HepG2 (cell line): ENCODE measurements at regions not wholly inside any gene's neighbourhood (a gene's known extent, or its start where the extent isn't known, plus 50 kb on each side); places are given as distances from the start of the nearest gene placed in this dataset.
A peak's percentile ranks its signal among the peaks of the same experiment; 100 is the strongest.

Experiments
- ATAC-seq: fragments of 200-7000 bp; cut with Tn5 transposase; 3 replicates; pipeline ENCODE4 v1.9.1; 2020; ENCODE audit warnings: mild to moderate bottlenecking, moderate library complexity
- BruUV-seq: library from RNA; stranded (reverse); fragments of 400-500 nt; replicated peaks from 2 replicates; lab custom pipeline; 2021; lab: Mats Ljungman, UMichigan
- CTCF ChIA-PET: fragments of 300-600 bp; formaldehyde crosslinking; extraction: SDS; loops from one replicate; lab custom pipeline; 2021; ENCODE audit warnings: low total read pairs, inconsistent platforms, low intra/inter-chr PET ratio; lab: Yijun Ruan, JAX
- POLR2A ChIA-PET: fragments of 350-600 bp; sonication (Branson Sonifier 250); formaldehyde crosslinking; loops from one replicate; lab custom pipeline; 2020; ENCODE audit warnings: antibody characterized with exemption, inconsistent platforms; lab: Yijun Ruan, JAX
- DNase-seq: peaks from one replicate; pipeline ENCODE4 v3.0.0-alpha.2; 2015; ENCODE audit warnings: low spot score
- FAIRE-seq: peaks from 3 replicates; lab custom pipeline; 2011; peaks lifted over from hg19 to GRCh38; lab: Jason Lieb, UNC
- H2AFZ ChIP-seq: one replicate; pipeline ENCODE4 v1.6.1; 2011; ENCODE audit warnings: low read length, inconsistent platforms
- H3K27ac ChIP-seq: fragments of 300-600 bp; 3 replicates; pipeline ENCODE4 v1.8.0; 2011; ENCODE audit warnings: mixed run types, mild to moderate bottlenecking, mixed read lengths, low read length, inconsistent platforms; ENCODE audit not compliant: insufficient read depth; ENCODE audit errors: extremely low read length
- H3K27me3 ChIP-seq, 2 experiments: fragments of 200-600 bp in 1 of 2; 2 replicates in 1 of 2; 3 replicates in 1 of 2; pipeline versions ENCODE4 v1.6.0 to v1.8.0; 2011; ENCODE audit warnings: low read length in 2 of 2, mild to moderate bottlenecking in 2 of 2, moderate library complexity in 2 of 2, inconsistent platforms in 1 of 2; ENCODE audit not compliant: insufficient read depth in 2 of 2, control insufficient read depth in 1 of 2
- H3K36me3 ChIP-seq, 2 experiments: fragments of 200-600 bp in 1 of 2; replicated peaks in 1 of 2; 2 replicates in 1 of 2; 3 replicates in 1 of 2; pipeline versions ENCODE4 v1.5.1 to v1.8.0; 2011; ENCODE audit warnings: low read length in 2 of 2, inconsistent platforms in 1 of 2; ENCODE audit not compliant: insufficient read depth in 2 of 2, control insufficient read depth in 1 of 2
- H3K4me1 ChIP-seq: 2 replicates; pipeline ENCODE4 v1.5.1; 2012; ENCODE audit warnings: low read length, inconsistent platforms; ENCODE audit not compliant: insufficient read depth
- H3K4me2 ChIP-seq: 2 replicates; pipeline ENCODE4 v1.6.0; 2011; ENCODE audit warnings: low read depth, low read length, inconsistent platforms
- H3K4me3 ChIP-seq, 3 experiments: fragments of 200-600 bp in 1 of 3; sonication (generic), shearing (Covaris generic) in 1 of 3; replicated peaks in 1 of 3; 2 replicates each; pipeline ENCODE4 v1.5.1; 2011 to 2016; ENCODE audit warnings: low read length in 3 of 3, inconsistent platforms in 2 of 3, low read depth in 2 of 3, mild to moderate bottlenecking in 2 of 3, control low read depth in 1 of 3, mixed read lengths in 1 of 3; ENCODE audit not compliant: insufficient read depth in 1 of 3
- H3K79me2 ChIP-seq: one replicate; pipeline ENCODE4 v1.6.1; 2011; ENCODE audit warnings: low read length, inconsistent platforms; ENCODE audit not compliant: insufficient read depth
- H3K9ac ChIP-seq: 2 replicates; pipeline ENCODE4 v1.6.0; 2011; ENCODE audit warnings: mild to moderate bottlenecking, low read depth, low read length, inconsistent platforms; ENCODE audit not compliant: insufficient read depth
- H3K9me3 ChIP-seq: 2 replicates; pipeline ENCODE4 v1.5.1; 2012; ENCODE audit warnings: mild to moderate bottlenecking, low read length
- H4K20me1 ChIP-seq: 2 replicates; pipeline ENCODE4 v1.6.0; 2011; ENCODE audit warnings: inconsistent platforms, mild to moderate bottlenecking, low read length, moderate library complexity; ENCODE audit not compliant: insufficient read depth
- ATF7 ChIP-seq, 2 experiments: fragments of 450-650 bp in 1 of 2; sonication (generic) in 1 of 2; formaldehyde crosslinking in 1 of 2; IDR thresholded peaks; 2 replicates each; pipeline versions ENCODE4 v1.4.0 to v1.6.1; 2016 to 2020; ENCODE audit warnings: antibody characterized with exemption in 1 of 2, mild to moderate bottlenecking in 1 of 2, missing genetic modification reagents in 1 of 2
- KDM6A ChIP-seq: IDR thresholded peaks from 2 replicates; pipeline ENCODE4 v1.6.1; 2016; ENCODE audit warnings: low read depth
- REPIN1 ChIP-seq: sonication (generic); formaldehyde crosslinking; IDR thresholded peaks from 2 replicates; pipeline ENCODE4 v1.8.0; 2022; ENCODE audit warnings: missing genetic modification reagents, low read depth, mild to moderate bottlenecking, borderline replicate concordance
- ZC3H4 ChIP-seq: sonication (generic); formaldehyde crosslinking; IDR thresholded peaks from 2 replicates; pipeline ENCODE4 v1.4.0; 2020; ENCODE audit warnings: missing genetic modification reagents, borderline replicate concordance
- ZFP36 ChIP-seq: fragments of 150-350 bp; IDR thresholded peaks from 2 replicates; pipeline ENCODE4 v1.6.1; 2018; ENCODE audit warnings: borderline replicate concordance, low read length, low read depth; ENCODE audit not compliant: partially characterized antibody
- ZKSCAN5 ChIP-seq: sonication (generic); formaldehyde crosslinking; IDR thresholded peaks from 2 replicates; pipeline ENCODE4 v1.5.1; 2020; ENCODE audit warnings: mild to moderate bottlenecking, missing genetic modification reagents
- ZMYM3 ChIP-seq: sonication (generic); formaldehyde crosslinking; IDR thresholded peaks from 2 replicates; pipeline ENCODE4 v1.5.1; 2020; ENCODE audit warnings: mild to moderate bottlenecking, missing genetic modification reagents
- ZNF598 ChIP-seq: sonication (generic); formaldehyde crosslinking; IDR thresholded peaks from 2 replicates; pipeline ENCODE4 v1.5.1; 2020; ENCODE audit warnings: mild to moderate bottlenecking, missing genetic modification reagents, borderline replicate concordance
- ZNF703 ChIP-seq: sonication (generic); formaldehyde crosslinking; IDR thresholded peaks from 2 replicates; pipeline ENCODE4 v1.5.1; 2020; ENCODE audit warnings: missing genetic modification reagents, mild to moderate bottlenecking, moderate library complexity, borderline replicate concordance
- ZNF782 ChIP-seq: sonication (generic); formaldehyde crosslinking; IDR thresholded peaks from 2 replicates; pipeline ENCODE4 v1.4.0; 2020; ENCODE audit warnings: missing genetic modification reagents, mild to moderate bottlenecking, borderline replicate concordance
- WGBS: methylation state at CpG from one replicate; pipeline ENCODE4 v1.1.6; 2017; ENCODE audit warnings: low lambda C conversion rate; 5-methylcytosine and 5-hydroxymethylcytosine counted together
- in situ Hi-C: cut with HindIII; loops from 2 replicates; pipeline ENCODE4 v1.10.0; 2017; ENCODE audit warnings: low pct_unique_long_range_greater_than_20kb; ENCODE audit not compliant: extremely low pct_ligation_motif_present
- intact Hi-C: fragments of 100-400 bp; cut with micrococcal nuclease; formaldehyde crosslinking; loops from one replicate; pipeline ENCODE4 v1.10.0; 2022; ENCODE audit not compliant: unreplicated experiment
- TF ChIP-seq, protein P1 (sequence below): sonication (generic); formaldehyde crosslinking; IDR thresholded peaks from 2 replicates; pipeline ENCODE4 v1.4.0; 2020; ENCODE audit warnings: missing genetic modification reagents, borderline replicate concordance
- TF ChIP-seq, protein P2 (sequence below): sonication (generic); formaldehyde crosslinking; IDR thresholded peaks from 2 replicates; pipeline ENCODE4 v1.9.0; 2021; ENCODE audit warnings: missing genetic modification reagents, borderline replicate concordance

DNA sequence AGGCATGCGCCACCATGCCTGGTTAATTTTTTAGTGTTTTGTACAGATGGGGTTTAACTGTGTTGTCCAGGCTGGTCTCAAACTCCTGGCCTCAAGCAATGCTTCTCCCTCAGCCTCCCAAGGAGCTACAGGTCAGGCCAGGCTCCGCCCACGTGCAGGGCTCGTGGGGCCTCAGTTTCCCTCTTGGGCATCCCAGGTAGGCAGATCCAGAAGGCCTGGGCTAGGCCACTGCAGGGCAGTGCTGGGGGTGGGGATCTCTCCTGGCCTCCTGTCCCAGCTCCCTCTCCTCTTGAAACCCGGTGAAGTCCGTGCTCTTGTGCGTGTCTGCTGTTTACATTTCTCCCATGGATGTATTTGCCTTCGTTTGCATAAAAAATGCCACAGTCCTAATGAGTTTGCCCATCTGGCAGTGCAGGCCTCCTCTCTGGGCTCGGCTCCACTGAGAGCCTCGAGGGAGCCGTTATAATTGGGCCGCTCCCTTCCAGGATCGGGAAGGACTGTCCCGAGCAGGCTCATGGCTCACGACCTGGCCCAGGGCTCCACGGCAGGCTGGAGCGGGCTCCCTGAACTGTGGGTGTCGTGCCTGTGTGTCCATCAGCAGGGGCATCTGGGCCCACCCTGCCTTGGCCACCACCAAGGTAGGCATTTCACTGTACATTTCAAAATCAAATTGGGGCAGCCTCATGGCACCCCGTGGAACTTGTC, 52.6 kb upstream of the RUFY1 start:
- ATAC-seq, result no peak; the same call in 2 of the 3 replicates
- H3K79me2 ChIP-seq, result no peaks in the 10 kb centered on the region
- no peak overlapping the region for H2AFZ ChIP-seq
- no peak overlapping the region for H3K9ac ChIP-seq
- no peak for DNase-seq
- WGBS, result 24% methylated on average over 14 of the region's 19 CpGs
- no peak overlapping the region; a peak in 1 of 6 replicates for H3K4me3 ChIP-seq
- H3K27ac ChIP-seq, result no peak overlapping the region
- in situ Hi-C loops (loop anchor here (5.0 kb wide), 1 partner anchor 330 kb away; no protein-coding TSS in a partner anchor), intact Hi-C loops (no loop called here)
- no peak for FAIRE-seq
- ChIA-PET POLR2A (no interaction called here), CTCF (no interaction called here)
- no peaks in the 10 kb centered on the region for H3K36me3 ChIP-seq
- BruUV-seq, result no TSS peak
- peak overlapping the region; percentile 41; the same call in 1 of the 2 replicates for H3K4me2 ChIP-seq
- no peaks in the 10 kb centered on the region for H3K9me3 ChIP-seq
- H4K20me1 ChIP-seq, result no peaks in the 10 kb centered on the region
- H3K27me3 ChIP-seq, result peaks cover 3 to 30% of the 10 kb centered on the region in 2 experiments; a peak in 4 of 5 replicates
- no peak for TF ChIP-seq ZNF703
- TF ChIP-seq, protein P1, sequence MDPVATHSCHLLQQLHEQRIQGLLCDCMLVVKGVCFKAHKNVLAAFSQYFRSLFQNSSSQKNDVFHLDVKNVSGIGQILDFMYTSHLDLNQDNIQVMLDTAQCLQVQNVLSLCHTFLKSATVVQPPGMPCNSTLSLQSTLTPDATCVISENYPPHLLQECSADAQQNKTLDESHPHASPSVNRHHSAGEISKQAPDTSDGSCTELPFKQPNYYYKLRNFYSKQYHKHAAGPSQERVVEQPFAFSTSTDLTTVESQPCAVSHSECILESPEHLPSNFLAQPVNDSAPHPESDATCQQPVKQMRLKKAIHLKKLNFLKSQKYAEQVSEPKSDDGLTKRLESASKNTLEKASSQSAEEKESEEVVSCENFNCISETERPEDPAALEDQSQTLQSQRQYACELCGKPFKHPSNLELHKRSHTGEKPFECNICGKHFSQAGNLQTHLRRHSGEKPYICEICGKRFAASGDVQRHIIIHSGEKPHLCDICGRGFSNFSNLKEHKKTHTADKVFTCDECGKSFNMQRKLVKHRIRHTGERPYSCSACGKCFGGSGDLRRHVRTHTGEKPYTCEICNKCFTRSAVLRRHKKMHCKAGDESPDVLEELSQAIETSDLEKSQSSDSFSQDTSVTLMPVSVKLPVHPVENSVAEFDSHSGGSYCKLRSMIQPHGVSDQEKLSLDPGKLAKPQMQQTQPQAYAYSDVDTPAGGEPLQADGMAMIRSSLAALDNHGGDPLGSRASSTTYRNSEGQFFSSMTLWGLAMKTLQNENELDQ (CRISPR knock-in tag), result no peak
- TF ChIP-seq ZNF598 (CRISPR knock-in tag), result no peak
- no peak for TF ChIP-seq ATF7 (IDR thresholded peaks at IDR 0.05)
- no peak for TF ChIP-seq ATF7 (CRISPR knock-in tag; IDR thresholded peaks at IDR 0.05)
- TF ChIP-seq ZNF782 (CRISPR knock-in tag), result no peak
- no peak for TF ChIP-seq KDM6A (CRISPR knock-in tag)
- no peak for TF ChIP-seq ZKSCAN5
- TF ChIP-seq ZC3H4 (CRISPR knock-in tag), result no peak
- no peak for TF ChIP-seq ZFP36
- TF ChIP-seq, protein P2, sequence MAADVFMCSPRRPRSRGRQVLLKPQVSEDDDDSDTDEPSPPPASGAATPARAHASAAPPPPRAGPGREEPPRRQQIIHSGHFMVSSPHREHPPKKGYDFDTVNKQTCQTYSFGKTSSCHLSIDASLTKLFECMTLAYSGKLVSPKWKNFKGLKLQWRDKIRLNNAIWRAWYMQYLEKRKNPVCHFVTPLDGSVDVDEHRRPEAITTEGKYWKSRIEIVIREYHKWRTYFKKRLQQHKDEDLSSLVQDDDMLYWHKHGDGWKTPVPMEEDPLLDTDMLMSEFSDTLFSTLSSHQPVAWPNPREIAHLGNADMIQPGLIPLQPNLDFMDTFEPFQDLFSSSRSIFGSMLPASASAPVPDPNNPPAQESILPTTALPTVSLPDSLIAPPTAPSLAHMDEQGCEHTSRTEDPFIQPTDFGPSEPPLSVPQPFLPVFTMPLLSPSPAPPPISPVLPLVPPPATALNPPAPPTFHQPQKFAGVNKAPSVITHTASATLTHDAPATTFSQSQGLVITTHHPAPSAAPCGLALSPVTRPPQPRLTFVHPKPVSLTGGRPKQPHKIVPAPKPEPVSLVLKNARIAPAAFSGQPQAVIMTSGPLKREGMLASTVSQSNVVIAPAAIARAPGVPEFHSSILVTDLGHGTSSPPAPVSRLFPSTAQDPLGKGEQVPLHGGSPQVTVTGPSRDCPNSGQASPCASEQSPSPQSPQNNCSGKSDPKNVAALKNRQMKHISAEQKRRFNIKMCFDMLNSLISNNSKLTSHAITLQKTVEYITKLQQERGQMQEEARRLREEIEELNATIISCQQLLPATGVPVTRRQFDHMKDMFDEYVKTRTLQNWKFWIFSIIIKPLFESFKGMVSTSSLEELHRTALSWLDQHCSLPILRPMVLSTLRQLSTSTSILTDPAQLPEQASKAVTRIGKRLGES (CRISPR knock-in tag), result no peak
- no peak for TF ChIP-seq ZMYM3
- no peak for TF ChIP-seq REPIN1 (CRISPR knock-in tag)
- H3K4me1 ChIP-seq, result peaks cover 7% of the 10 kb centered on the region
